HCT116 (cell line): ENCODE measurements at regions not wholly inside any gene's neighbourhood (a gene's known extent, or its start where the extent isn't known, plus 50 kb on each side); places are given as distances from the start of the nearest gene placed in this dataset.

Source experiments
- ATAC-seq: fragments of 200-7000 bp; cut with Tn5 transposase; 2 replicates; pipeline ENCODE4 v1.9.1; 2020; ENCODE audit warnings: mild to moderate bottlenecking, moderate library complexity
- BruUV-seq: library from RNA; stranded (reverse); fragments of 400-500 nt; replicated peaks from 2 replicates; lab custom pipeline; 2021; lab: Mats Ljungman, UMichigan
- CTCF ChIA-PET: fragments of 300-600 bp; sonication (Branson Sonifier 250); formaldehyde crosslinking; loops from one replicate; lab custom pipeline; 2021; ENCODE audit warnings: antibody characterized with exemption; lab: Charles Lee
- POLR2A ChIA-PET: fragments of 300-600, 350-600 bp; sonication (Branson Sonifier 250); formaldehyde crosslinking; loops from one replicate; lab custom pipeline; 2021; ENCODE audit warnings: antibody characterized with exemption; lab: Charles Lee
- RAD21 ChIA-PET, 2 experiments: fragments of 300-600 bp; sonication (Branson Sonifier 250); formaldehyde crosslinking; loops; one replicate each; lab custom pipeline; 2023; ENCODE audit warnings: low total read pairs in 2 of 2; ENCODE audit not compliant: uncharacterized antibody in 2 of 2, unreplicated experiment in 2 of 2, low non-redundant PET in 1 of 2; lab: Charles Lee
- DNase-seq: peaks from one replicate; pipeline ENCODE4 v3.0.0-alpha.2; 2010; ENCODE audit warnings: low read depth, low spot score
- H2AFZ ChIP-seq: fragments of 200-600 bp; shearing (Covaris generic), sonication (generic); 2 replicates; pipeline ENCODE4 v1.6.1; 2017; ENCODE audit warnings: low read depth, mixed run types, mixed read lengths, antibody characterized with exemption, low read length; ENCODE audit not compliant: poor library complexity, severe bottlenecking
- H3K27ac ChIP-seq: 2 replicates; pipeline ENCODE4 v1.5.1; 2012; ENCODE audit warnings: low read depth, low read length
- H3K27me3 ChIP-seq: fragments of 200-600 bp; sonication (generic); 2 replicates; pipeline ENCODE4 v1.6.1; 2016; ENCODE audit warnings: mixed run types, low read length, mixed read lengths; ENCODE audit not compliant: insufficient read depth
- H3K36me3 ChIP-seq, 2 experiments: fragments of 200-500 bp in 1 of 2; fragments of 200-600 bp in 1 of 2; sonication (Bioruptor generic) in 1 of 2; sonication (generic) in 1 of 2; 2 replicates each; pipeline versions ENCODE4 v1.5.1 to v1.6.1; 2014 to 2016; ENCODE audit warnings: low read length in 2 of 2, inconsistent platforms in 1 of 2, mixed read lengths in 1 of 2, mixed run types in 1 of 2; ENCODE audit not compliant: insufficient read depth in 2 of 2, control insufficient read depth in 1 of 2
- H3K4me1 ChIP-seq, 2 experiments: fragments of 200-600 bp in 1 of 2; sonication (generic) in 1 of 2; 2 replicates each; pipeline versions ENCODE4 v1.5.1 to v1.6.1; 2012 to 2017; ENCODE audit warnings: low read length in 2 of 2, inconsistent platforms in 1 of 2, mild to moderate bottlenecking in 1 of 2, mixed read lengths in 1 of 2, mixed run types in 1 of 2, moderate library complexity in 1 of 2; ENCODE audit not compliant: insufficient read depth in 2 of 2, control insufficient read depth in 1 of 2
- H3K4me2 ChIP-seq: fragments of 200-600 bp; sonication (generic); 2 replicates; pipeline ENCODE4 v1.6.1; 2017; ENCODE audit warnings: mixed run types, low read length, mixed read lengths
- H3K4me3 ChIP-seq, 2 experiments: fragments of 200-600 bp in 1 of 2; sonication (generic) in 1 of 2; replicated peaks in 1 of 2; 2 replicates each; pipeline ENCODE4 v1.5.1; 2011 to 2016; ENCODE audit warnings: low read length in 2 of 2, control low read depth in 1 of 2, low read depth in 1 of 2, mild to moderate bottlenecking in 1 of 2, mixed read lengths in 1 of 2, mixed run types in 1 of 2
- H3K79me2 ChIP-seq: fragments of 200-600 bp; sonication (generic); 2 replicates; pipeline ENCODE4 v1.6.1; 2017; ENCODE audit warnings: mild to moderate bottlenecking, mixed run types, low read length, moderate library complexity, mixed read lengths; ENCODE audit not compliant: insufficient read depth
- H3K9ac ChIP-seq: fragments of 200-600 bp; sonication (generic); 2 replicates; pipeline ENCODE4 v1.6.1; 2016; ENCODE audit warnings: low read length, mixed read lengths
- H3K9me2 ChIP-seq: fragments of 200-600 bp; sonication (generic), shearing (Covaris generic); 2 replicates; pipeline ENCODE4 v1.6.1; 2017; ENCODE audit warnings: mixed run types, mild to moderate bottlenecking, moderate library complexity; ENCODE audit not compliant: insufficient read depth
- H3K9me3 ChIP-seq, 2 experiments: fragments of 200-500 bp in 1 of 2; fragments of 200-600 bp in 1 of 2; sonication (Bioruptor generic) in 1 of 2; sonication (generic) in 1 of 2; 2 replicates each; pipeline ENCODE4 v1.6.1; 2014 to 2017; ENCODE audit warnings: low read length in 2 of 2, mixed read lengths in 2 of 2, inconsistent platforms in 1 of 2, low read depth in 1 of 2, mild to moderate bottlenecking in 1 of 2, mixed run types in 1 of 2, moderate library complexity in 1 of 2; ENCODE audit not compliant: control insufficient read depth in 1 of 2, insufficient read depth in 1 of 2
- H4K20me1 ChIP-seq: fragments of 200-600 bp; sonication (generic), shearing (Covaris generic); 2 replicates; pipeline ENCODE4 v1.6.1; 2017; ENCODE audit warnings: mixed run types, mild to moderate bottlenecking, moderate library complexity; ENCODE audit not compliant: insufficient read depth
- CBX3 ChIP-seq: IDR thresholded peaks from 2 replicates; pipeline ENCODE4 v1.6.1; 2012; ENCODE audit warnings: low read depth
- CEBPB ChIP-seq: IDR thresholded peaks from 2 replicates; pipeline ENCODE4 v1.6.1; 2012; ENCODE audit warnings: low read depth
- ELF1 ChIP-seq: IDR thresholded peaks from 2 replicates; pipeline ENCODE4 v1.6.1; 2012; ENCODE audit warnings: low read depth, borderline replicate concordance
- FOSL1 ChIP-seq: IDR thresholded peaks from 2 replicates; pipeline ENCODE4 v1.6.1; 2012; ENCODE audit warnings: low read depth
- JUND ChIP-seq: IDR thresholded peaks from 2 replicates; pipeline ENCODE4 v1.6.1; 2012
- MAX ChIP-seq: IDR thresholded peaks from 2 replicates; pipeline ENCODE4 v1.6.1; 2012
- POLR2A ChIP-seq: IDR thresholded peaks from 2 replicates; pipeline ENCODE4 v1.7.0; 2011; ENCODE audit warnings: borderline replicate concordance; ENCODE audit not compliant: insufficient read depth, insufficient read length; ENCODE audit errors: extremely low read depth
- RAD21 ChIP-seq: IDR thresholded peaks from 2 replicates; pipeline ENCODE4 v1.6.1; 2012; ENCODE audit warnings: low read depth, mild to moderate bottlenecking
- REST ChIP-seq: IDR thresholded peaks from 2 replicates; pipeline ENCODE4 v1.6.1; 2012; ENCODE audit warnings: low read depth
- SIN3A ChIP-seq: IDR thresholded peaks from 2 replicates; pipeline ENCODE4 v1.6.1; 2012; ENCODE audit warnings: low read depth
- SP1 ChIP-seq: IDR thresholded peaks from 2 replicates; pipeline ENCODE4 v1.6.1; 2012; ENCODE audit warnings: low read depth
- TCF7L2 ChIP-seq: IDR thresholded peaks from 2 replicates; pipeline ENCODE4 v1.7.0; 2011; ENCODE audit warnings: borderline replicate concordance, inconsistent platforms; ENCODE audit not compliant: insufficient read depth, insufficient read length; ENCODE audit errors: extremely low read depth
- YY1 ChIP-seq: IDR thresholded peaks from 2 replicates; pipeline ENCODE4 v1.6.1; 2011; ENCODE audit warnings: low read length, low read depth, moderate library complexity, mild to moderate bottlenecking; ENCODE audit not compliant: insufficient replicate concordance; ENCODE audit errors: extremely low read depth
- ZFX ChIP-seq: fragments of 450-650 bp; IDR thresholded peaks from 2 replicates; pipeline ENCODE4 v1.6.1; 2017
- ZNF274 ChIP-seq: fragments of 200-500 bp; sonication (Bioruptor generic); IDR thresholded peaks from 2 replicates; pipeline ENCODE4 v1.6.1; 2014; ENCODE audit warnings: mild to moderate bottlenecking, low read depth, low read length, inconsistent platforms
- intact Hi-C: fragments of 100-400 bp; cut with micrococcal nuclease; formaldehyde crosslinking; loops from 2 replicates; pipeline ENCODE4 v1.10.0; 2022

GRCh38 chr6:122028933-122029522, 370.4 kb upstream of the HSF2 start:
- no peaks in the 10 kb centered on the region for H3K9me2 ChIP-seq
- no peaks in the 10 kb centered on the region for H4K20me1 ChIP-seq
- H3K4me1 ChIP-seq, result peaks cover 6 to 17% of the 10 kb centered on the region in 2 experiments; a peak in 3 of 4 replicates
- intact Hi-C loops, result no loop called here
- CTCF ChIA-PET, result no interaction called here
- H3K4me2 ChIP-seq, result peak overlapping the region; percentile 25
- no peaks in the 10 kb centered on the region for H3K27me3 ChIP-seq
- RAD21 ChIA-PET, result no interaction called here
- H3K4me3 ChIP-seq, result no peak overlapping the region; a peak in 1 of 4 replicates
- no TSS peak for BruUV-seq
- no peak overlapping the region for H3K27ac ChIP-seq
- TF ChIP-seq JUND (peak; percentile 68), ELF1 (no peak), YY1 (no peak), CBX3 (0 out of 2 replicates have a peak, but pooled peaks have one; percentile 17), MAX (peak; percentile 32; the same call in 1 of the 2 replicates), ZFX (no peak), REST (no peak), TCF7L2 (peak; percentile 47), CEBPB (peak; percentile 81), FOSL1 (peak; percentile 53), ZNF274 (no peak), SP1 (peak; percentile 62), RAD21 (no peak), SIN3A (peak; percentile 60; the same call in 1 of the 2 replicates), POLR2A (no peak)
- no peaks in the 10 kb centered on the region for H3K36me3 ChIP-seq
- POLR2A ChIA-PET, result no interaction called here
- H2AFZ ChIP-seq, result peak overlapping the region; percentile 12
- peak; percentile 68 for DNase-seq
- H3K79me2 ChIP-seq, result no peaks in the 10 kb centered on the region
- H3K9ac ChIP-seq, result no peak overlapping the region
- H3K9me3 ChIP-seq, result no peaks in the 10 kb centered on the region
- peak; percentile 65 for ATAC-seq
